HG03442 (cell line): ENCODE measurements at regions not wholly inside any gene's neighbourhood (a gene's known extent, or its start where the extent isn't known, plus 50 kb on each side); places are given as distances from the start of the nearest gene placed in this dataset.
"Not testable (repeated sequence)": the region's sequence is repeated elsewhere in the genome, so short reads cannot be mapped to it uniquely, and the experiment has no call there.

Experiments used
- ATAC-seq: cut with Tn5 transposase; IDR thresholded peaks from one replicate; pipeline ENCODE4 v1.9.1; 2021; ENCODE audit warnings: mild to moderate bottlenecking, moderate library complexity; ENCODE audit not compliant: unreplicated experiment

GRCh38 chr4:114034189-114034588, 54.7 kb upstream of the ARSJ start:
- no peak for ATAC-seq

- ATAC-seq: no peak
Observed at GRCh38 chr4:114036426-114036825, 57.0 kb upstream of the ARSJ start.

GRCh38 chr4:114036864-114037263, 57.4 kb upstream of the ARSJ start:
- no peak for ATAC-seq

GRCh38 chr4:114037988-114038387, 58.5 kb upstream of the ARSJ start:
- no peak for ATAC-seq

GRCh38 chr4:114038762-114039387, 59.4 kb upstream of the ARSJ start:
- ATAC-seq: no peak

GRCh38 chr4:114040319-114041116, 61.1 kb upstream of the ARSJ start:
- ATAC-seq: peak; percentile 87

GRCh38 chr4:114041117-114041475, 61.6 kb upstream of the ARSJ start:
- ATAC-seq: no peak

- ATAC-seq: no peak
Observed at GRCh38 chr4:114043116-114043515, 63.7 kb upstream of the ARSJ start.

GRCh38 chr4:114044351-114044750, 64.9 kb upstream of the ARSJ start:
- ATAC-seq: not testable (repeated sequence)

GRCh38 chr4:114046331-114046730, 66.9 kb upstream of the ARSJ start:
- ATAC-seq: no peak

GRCh38 chr4:114048154-114048553, 68.7 kb upstream of the ARSJ start:
- not testable (repeated sequence) for ATAC-seq

GRCh38 chr4:114052227-114052626, 72.8 kb upstream of the ARSJ start:
- no peak for ATAC-seq

- no peak for ATAC-seq
Observed at GRCh38 chr4:114056599-114056998, 77.2 kb upstream of the ARSJ start.

GRCh38 chr4:114057746-114058145, 78.3 kb upstream of the ARSJ start:
- ATAC-seq: no peak

- no peak for ATAC-seq
Observed at GRCh38 chr4:114062499-114062898, 83.1 kb upstream of the ARSJ start.

GRCh38 chr4:114072781-114073180, 93.3 kb upstream of the ARSJ start:
- ATAC-seq: no peak

- no peak for ATAC-seq
Observed at GRCh38 chr4:114076899-114077570, 97.6 kb upstream of the ARSJ start.

GRCh38 chr4:114077610-114078009, 98.2 kb upstream of the ARSJ start:
- no peak for ATAC-seq

GRCh38 chr4:114078636-114079035, 99.2 kb upstream of the ARSJ start:
- ATAC-seq: no peak

- ATAC-seq: no peak
Observed at GRCh38 chr4:114081783-114082182, 102.3 kb upstream of the ARSJ start.

GRCh38 chr4:114082348-114082747, 102.9 kb upstream of the ARSJ start:
- no peak for ATAC-seq
